Kidney (tissue), 13 donors: ENCODE measurements at regions not wholly inside any gene's neighbourhood (a gene's known extent, or its start where the extent isn't known, plus 50 kb on each side); places are given as distances from the start of the nearest gene placed in this dataset.
A peak's percentile ranks its signal among the peaks of the same experiment; 100 is the strongest.

Experiments
- DNase-seq, 5 donors: peaks; one replicate each; pipeline ENCODE4 v3.0.0-alpha.2; 2013 to 2020
- FAIRE-seq: peaks from 2 replicates; lab custom pipeline; 2012; peaks lifted over from hg19 to GRCh38; lab: Jason Lieb, UNC
- H3K27ac ChIP-seq, 2 donors: one replicate each; pipeline ENCODE4 v1.7.0; 2013; ENCODE audit warnings: low read depth in 2 of 2, low read length in 2 of 2, inconsistent platforms in 1 of 2
- H3K27me3 ChIP-seq: one replicate; pipeline ENCODE4 v1.7.1; 2013; ENCODE audit warnings: low read length, inconsistent platforms; ENCODE audit not compliant: control insufficient read depth, insufficient read depth
- H3K36me3 ChIP-seq, 3 donors: one replicate each; pipeline versions ENCODE4 v1.7.0 to v1.7.1; 2013; ENCODE audit warnings: low read length in 3 of 3, control low read depth in 1 of 3, inconsistent platforms in 1 of 3; ENCODE audit not compliant: insufficient read depth in 3 of 3, control insufficient read depth in 2 of 3
- H3K4me1 ChIP-seq, 3 donors: one replicate each; pipeline versions ENCODE4 v1.7.0 to v1.7.1; 2013; ENCODE audit warnings: low read length in 3 of 3, inconsistent platforms in 1 of 3, low read depth in 1 of 3; ENCODE audit not compliant: control insufficient read depth in 2 of 3, insufficient read depth in 2 of 3
- H3K4me3 ChIP-seq, 3 donors: one replicate each; pipeline versions ENCODE4 v1.7.0 to v1.8.1; 2013; ENCODE audit warnings: low read length in 3 of 3, control low read depth in 1 of 3, inconsistent platforms in 1 of 3
- H3K9ac ChIP-seq, 3 donors: one replicate each; pipeline versions ENCODE4 v1.7.0 to v1.7.1; 2013; ENCODE audit warnings: low read length in 3 of 3, control low read depth in 1 of 3, inconsistent platforms in 1 of 3
- H3K9me3 ChIP-seq, 3 donors: one replicate each; pipeline versions ENCODE4 v1.7.0 to v1.7.1; 2013; ENCODE audit warnings: low read length in 3 of 3, control low read depth in 1 of 3, inconsistent platforms in 1 of 3; ENCODE audit not compliant: control insufficient read depth in 2 of 3, insufficient read depth in 1 of 3
- CTCF ChIP-seq: IDR thresholded peaks from 3 replicates; pipeline ENCODE4 v1.5.1; 2012; ENCODE audit warnings: mild to moderate bottlenecking, moderate library complexity, borderline replicate concordance; ENCODE audit not compliant: insufficient read depth; ENCODE audit errors: extremely low read depth
- intact Hi-C: fragments of 100-400 bp; cut with DNase I; formaldehyde crosslinking; loops from one replicate; pipeline ENCODE4 v1.11.1; 2022
- donor health status: control.
- donor health status: control.
- donor health status: control.
- donor health status: control.
- donor health status: control.
- donor health status: DM: yes; HTN: yes; CAD: no.
- donor health status: Normal renal cell carcinoma (clear cell type).

GRCh38 chr10:110434489-110435096, 63.1 kb upstream of the DUSP5 start:
- Histone ChIP-seq H3K4me3 (no peak overlapping the region), H3K9me3 (no peaks in the 10 kb centered on the region), H3K36me3 (no peaks in the 10 kb centered on the region), H3K9ac (no peak overlapping the region), H3K27me3 (no peaks in the 10 kb centered on the region), H3K4me1 (no peaks in the 10 kb centered on the region), H3K27ac (no peak overlapping the region)
- no peak for DNase-seq
- no peak for FAIRE-seq
- no peak for TF ChIP-seq CTCF
- intact Hi-C loops = no loop called here

- Histone ChIP-seq H3K9ac (no peak overlapping the region), H3K27me3 (no peaks in the 10 kb centered on the region), H3K36me3 (no peaks in the 10 kb centered on the region), H3K4me3 (no peak overlapping the region), H3K4me1 (no peaks in the 10 kb centered on the region), H3K9me3 (no peaks in the 10 kb centered on the region), H3K27ac (no peak overlapping the region)
- intact Hi-C loops = no loop called here
- FAIRE-seq (no peak), DNase-seq (no peak)
- no peak for TF ChIP-seq CTCF
Observed at GRCh38 chr10:110436554-110437350, 61.0 kb upstream of the DUSP5 start.

GRCh38 chr10:110437351-110437605, 60.4 kb upstream of the DUSP5 start:
- Histone ChIP-seq H3K9ac (no peak overlapping the region), H3K27me3 (no peaks in the 10 kb centered on the region), H3K4me3 (no peak overlapping the region), H3K4me1 (no peaks in the 10 kb centered on the region), H3K27ac (no peak overlapping the region), H3K9me3 (no peaks in the 10 kb centered on the region), H3K36me3 (no peaks in the 10 kb centered on the region)
- no peak for TF ChIP-seq CTCF
- FAIRE-seq (no peak), DNase-seq (peak in 1 of 5 donors; percentile 24)
- intact Hi-C loops = no loop called here
